Suprapubic skin (tissue), 4 donors: ENCODE measurements at regions not wholly inside any gene's neighbourhood (a gene's known extent, or its start where the extent isn't known, plus 50 kb on each side); places are given as distances from the start of the nearest gene placed in this dataset.

Experiments used
- EP300 ChIP-seq: sonication (generic); formaldehyde crosslinking; IDR thresholded peaks from one replicate; pipeline ENCODE4 v1.6.1; 2017; ENCODE audit warnings: antibody characterized with exemption
- POLR2A ChIP-seq, 2 donors: fragments of 450-650 bp; IDR thresholded peaks; one replicate each; pipeline ENCODE4 v1.6.1; 2017; ENCODE audit warnings: antibody characterized with exemption in 2 of 2, mild to moderate bottlenecking in 2 of 2, moderate library complexity in 2 of 2
- POLR2AphosphoS5 ChIP-seq, 3 donors: sonication (generic); formaldehyde crosslinking; IDR thresholded peaks; one replicate each; pipeline ENCODE4 v1.6.1; 2017; ENCODE audit warnings: antibody characterized with exemption in 3 of 3
- TF ChIP-seq, protein P1 (sequence below), 2 donors: fragments of 200-600 bp in 1 of 2; fragments of 450-650 bp in 1 of 2; sonication (generic) in 1 of 2; IDR thresholded peaks; one replicate each; pipeline ENCODE4 v1.5.1; 2016 to 2019; ENCODE audit warnings: antibody characterized with exemption in 2 of 2, mild to moderate bottlenecking in 1 of 2, moderate library complexity in 1 of 2

DNA sequence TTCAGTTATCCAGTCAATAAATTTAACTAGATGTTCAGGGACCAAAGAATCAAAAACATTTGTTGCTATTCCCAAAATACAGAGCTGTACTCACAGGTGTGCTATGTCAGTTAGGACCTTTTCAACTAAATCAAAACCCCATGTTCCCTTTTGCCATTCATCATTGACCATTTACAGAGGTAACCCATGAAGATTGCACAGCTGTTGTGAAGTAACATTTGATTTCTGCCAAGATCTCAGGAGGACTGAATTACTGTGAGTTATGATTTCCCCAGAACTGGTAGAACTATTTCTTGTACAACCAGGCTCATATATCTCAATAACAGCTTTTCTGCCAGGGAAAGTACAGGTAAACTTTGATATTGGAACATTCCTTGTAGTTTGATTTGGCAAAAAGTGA lies 131.1 kb upstream of the FIBIN start:
- TF ChIP-seq POLR2A (IDR thresholded peaks at IDR 0.05) (no peak), POLR2AphosphoS5 (IDR thresholded peaks at IDR 0.05) (no peak), EP300 (no peak)
- TF ChIP-seq, protein P1, sequence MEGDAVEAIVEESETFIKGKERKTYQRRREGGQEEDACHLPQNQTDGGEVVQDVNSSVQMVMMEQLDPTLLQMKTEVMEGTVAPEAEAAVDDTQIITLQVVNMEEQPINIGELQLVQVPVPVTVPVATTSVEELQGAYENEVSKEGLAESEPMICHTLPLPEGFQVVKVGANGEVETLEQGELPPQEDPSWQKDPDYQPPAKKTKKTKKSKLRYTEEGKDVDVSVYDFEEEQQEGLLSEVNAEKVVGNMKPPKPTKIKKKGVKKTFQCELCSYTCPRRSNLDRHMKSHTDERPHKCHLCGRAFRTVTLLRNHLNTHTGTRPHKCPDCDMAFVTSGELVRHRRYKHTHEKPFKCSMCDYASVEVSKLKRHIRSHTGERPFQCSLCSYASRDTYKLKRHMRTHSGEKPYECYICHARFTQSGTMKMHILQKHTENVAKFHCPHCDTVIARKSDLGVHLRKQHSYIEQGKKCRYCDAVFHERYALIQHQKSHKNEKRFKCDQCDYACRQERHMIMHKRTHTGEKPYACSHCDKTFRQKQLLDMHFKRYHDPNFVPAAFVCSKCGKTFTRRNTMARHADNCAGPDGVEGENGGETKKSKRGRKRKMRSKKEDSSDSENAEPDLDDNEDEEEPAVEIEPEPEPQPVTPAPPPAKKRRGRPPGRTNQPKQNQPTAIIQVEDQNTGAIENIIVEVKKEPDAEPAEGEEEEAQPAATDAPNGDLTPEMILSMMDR (IDR thresholded peaks at IDR 0.05): no peak
